Gastrocnemius medialis (tissue), 4 donors: ENCODE measurements at regions not wholly inside any gene's neighbourhood (a gene's known extent, or its start where the extent isn't known, plus 50 kb on each side); places are given as distances from the start of the nearest gene placed in this dataset.

Experiments used
- POLR2A ChIP-seq, 2 donors: fragments of 450-650 bp; IDR thresholded peaks; one replicate each; pipeline ENCODE4 v1.6.1; 2017; ENCODE audit warnings: antibody characterized with exemption in 2 of 2, mild to moderate bottlenecking in 2 of 2, moderate library complexity in 2 of 2
- TF ChIP-seq, protein P1 (sequence below), 5 experiments: fragments of 450-650 bp in 3 of 5; fragments of 200-600 bp in 2 of 5; sonication (generic) in 2 of 5; IDR thresholded peaks in 4 of 5; conservative IDR thresholded peaks in 1 of 5; 1 replicate in 4 of 5; 2 replicates in 1 of 5; pipeline ENCODE4 v1.5.1; 2016 to 2019; ENCODE audit warnings: antibody characterized with exemption in 5 of 5, mild to moderate bottlenecking in 3 of 5, moderate library complexity in 3 of 5

DNA sequence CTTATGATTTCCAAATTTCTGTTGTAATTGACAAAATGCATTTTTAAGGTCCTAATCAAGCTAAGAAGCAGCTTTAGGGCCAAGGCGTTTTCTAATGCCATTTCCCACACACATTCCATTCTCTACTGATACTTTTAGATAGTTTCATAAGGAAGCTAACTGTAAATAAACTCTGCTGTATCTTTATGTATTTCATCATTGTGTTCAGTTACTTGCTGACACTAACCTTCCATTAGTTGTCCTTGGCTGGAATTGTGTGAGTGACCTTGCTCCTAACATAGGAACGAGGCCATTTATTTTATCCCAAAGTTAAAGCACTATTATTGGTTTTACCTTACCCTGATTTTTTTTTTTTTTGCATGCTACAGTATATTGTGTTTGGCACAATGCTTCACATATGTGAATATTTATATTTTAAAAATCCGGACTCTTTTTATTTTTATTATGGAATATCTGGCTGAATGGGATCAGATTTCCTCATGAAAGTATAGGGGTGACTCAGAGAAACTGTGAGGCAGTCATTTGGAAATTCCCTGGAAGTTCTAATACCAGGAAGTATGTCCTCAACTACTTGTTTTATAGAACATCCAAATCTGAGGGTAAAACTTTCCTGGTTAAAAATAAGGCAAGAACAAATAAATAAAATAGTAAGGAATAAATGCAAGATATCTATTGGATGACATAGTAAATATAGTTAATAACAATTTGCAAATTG is 62.7 kb upstream of the SORBS2 start:
- TF ChIP-seq, protein P1, sequence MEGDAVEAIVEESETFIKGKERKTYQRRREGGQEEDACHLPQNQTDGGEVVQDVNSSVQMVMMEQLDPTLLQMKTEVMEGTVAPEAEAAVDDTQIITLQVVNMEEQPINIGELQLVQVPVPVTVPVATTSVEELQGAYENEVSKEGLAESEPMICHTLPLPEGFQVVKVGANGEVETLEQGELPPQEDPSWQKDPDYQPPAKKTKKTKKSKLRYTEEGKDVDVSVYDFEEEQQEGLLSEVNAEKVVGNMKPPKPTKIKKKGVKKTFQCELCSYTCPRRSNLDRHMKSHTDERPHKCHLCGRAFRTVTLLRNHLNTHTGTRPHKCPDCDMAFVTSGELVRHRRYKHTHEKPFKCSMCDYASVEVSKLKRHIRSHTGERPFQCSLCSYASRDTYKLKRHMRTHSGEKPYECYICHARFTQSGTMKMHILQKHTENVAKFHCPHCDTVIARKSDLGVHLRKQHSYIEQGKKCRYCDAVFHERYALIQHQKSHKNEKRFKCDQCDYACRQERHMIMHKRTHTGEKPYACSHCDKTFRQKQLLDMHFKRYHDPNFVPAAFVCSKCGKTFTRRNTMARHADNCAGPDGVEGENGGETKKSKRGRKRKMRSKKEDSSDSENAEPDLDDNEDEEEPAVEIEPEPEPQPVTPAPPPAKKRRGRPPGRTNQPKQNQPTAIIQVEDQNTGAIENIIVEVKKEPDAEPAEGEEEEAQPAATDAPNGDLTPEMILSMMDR (IDR thresholded peaks at IDR 0.05 in 4 of 5, conservative IDR thresholded peaks at IDR 0.05 in 1 of 5), result no peak
- no peak for TF ChIP-seq POLR2A (IDR thresholded peaks at IDR 0.05)
